ENCODE measurements at regions not wholly inside any gene's neighbourhood (a gene's known extent, or its start where the extent isn't known, plus 50 kb on each side); places are given as distances from the start of the nearest gene placed in this dataset.
A peak's percentile ranks its signal among the peaks of the same experiment; 100 is the strongest.

GRCh38 chr3:188071636-188072035 lies 82.3 kb upstream of the LPP start:
- Mint-ChIP-seq H3K36me3 (peaks cover 0 to 3% (median 0%) of the 10 kb centered on the region in 3 donors), H3K9me3 (no peaks in the 10 kb centered on the region), H3K27ac (no peak overlapping the region), H3K4me3 (no peak overlapping the region), H3K4me1 (no peaks in the 10 kb centered on the region), H3K27me3 (ENCODE audit: low read depth in 3 of 3) (peaks cover 0 to 4% (median 0%) of the 10 kb centered on the region in 3 donors)
- DNase-seq, result no peak

GRCh38 chr3:188076176-188076575 lies 77.8 kb upstream of the LPP start:
- Mint-ChIP-seq H3K9me3 (peaks cover 0 to 2% (median 0%) of the 10 kb centered on the region in 6 donors), H3K36me3 (peaks cover 0 to 4% (median 3%) of the 10 kb centered on the region in 3 donors), H3K4me3 (no peak overlapping the region)

GRCh38 chr3:188077160-188077799 lies 76.7 kb upstream of the LPP start:
- Mint-ChIP-seq H3K4me1 (no peaks in the 10 kb centered on the region), H3K36me3 (peaks cover 0 to 4% (median 3%) of the 10 kb centered on the region in 3 donors), H3K27ac (no peak overlapping the region), H3K27me3 (ENCODE audit: low read depth in 3 of 3) (peaks cover 0 to 5% (median 4%) of the 10 kb centered on the region in 3 donors), H3K9me3 (peaks cover 0 to 2% (median 0%) of the 10 kb centered on the region in 6 donors), H3K4me3 (no peak overlapping the region)
- no peak for DNase-seq

More at GRCh38 chr3:188076176-188076575, 77.8 kb upstream of the LPP start:
- Mint-ChIP-seq H3K27me3 (ENCODE audit: low read depth in 3 of 3) (peaks cover 0 to 5% (median 4%) of the 10 kb centered on the region in 3 donors), H3K4me1 (no peaks in the 10 kb centered on the region), H3K27ac (no peak overlapping the region)
- DNase-seq, result no peak

DNA sequence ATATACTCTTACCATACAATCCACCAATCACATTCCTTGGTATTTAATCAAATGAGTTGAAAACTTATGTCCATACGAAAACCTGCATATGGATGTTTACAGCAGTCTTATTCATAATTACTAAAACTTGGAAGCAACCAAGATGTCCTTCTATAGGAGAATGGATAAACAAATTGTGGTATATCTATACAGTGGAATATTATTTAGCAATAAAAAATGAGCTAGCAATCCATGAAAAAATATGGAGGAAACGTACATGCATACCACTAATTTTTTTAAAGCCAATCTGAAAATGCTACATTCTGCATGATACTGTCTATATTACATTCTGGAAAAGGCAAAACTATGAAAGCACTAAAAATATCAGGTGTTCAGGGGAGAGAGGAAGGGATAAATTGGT lies 73.9 kb upstream of the LPP start:
- H3K4me3 Mint-ChIP-seq, result no peak overlapping the region
- H3K36me3 Mint-ChIP-seq, result peaks cover 0 to 7% (median 3%) of the 10 kb centered on the region in 3 donors
- H3K4me1 Mint-ChIP-seq, result no peaks in the 10 kb centered on the region
- DNase-seq, result no peak
- no peak overlapping the region for H3K27ac Mint-ChIP-seq
- H3K27me3 Mint-ChIP-seq (ENCODE audit: low read depth in 3 of 3), result peaks cover 2 to 7% (median 4%) of the 10 kb centered on the region in 3 donors
- H3K9me3 Mint-ChIP-seq, result peaks cover 0 to 2% (median 0%) of the 10 kb centered on the region in 6 donors

DNA sequence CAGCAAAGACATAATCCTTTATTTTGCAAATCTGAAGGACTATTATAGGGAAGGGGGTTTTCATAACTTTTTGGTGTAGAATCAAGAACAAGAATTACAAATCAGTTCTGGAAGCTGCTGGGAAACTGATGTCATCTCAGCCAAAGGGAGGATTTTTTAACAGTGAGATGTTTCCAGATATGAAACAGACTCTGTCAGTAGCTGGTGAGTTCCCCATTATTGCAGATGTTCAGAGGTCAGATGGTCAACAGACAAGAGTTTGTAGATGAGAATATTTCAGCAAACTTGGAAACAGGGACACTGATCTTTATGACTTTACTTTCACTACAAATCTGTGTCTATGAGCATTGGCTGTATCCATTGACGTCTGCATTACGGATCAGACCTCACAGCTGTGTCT lies 71.9 kb upstream of the LPP start:
- Mint-ChIP-seq H3K4me3 (no peak overlapping the region), H3K27ac (no peak overlapping the region), H3K9me3 (peaks cover 0 to 2% (median 0%) of the 10 kb centered on the region in 6 donors), H3K36me3 (peaks cover 0 to 7% (median 1%) of the 10 kb centered on the region in 3 donors), H3K4me1 (no peaks in the 10 kb centered on the region), H3K27me3 (ENCODE audit: low read depth in 3 of 3) (peaks cover 2 to 7% (median 2%) of the 10 kb centered on the region in 3 donors)
- DNase-seq, result no peak

- Mint-ChIP-seq H3K4me1 (no peaks in the 10 kb centered on the region), H3K9me3 (peaks cover 0 to 2% (median 0%) of the 10 kb centered on the region in 6 donors), H3K4me3 (no peak overlapping the region), H3K27me3 (ENCODE audit: low read depth in 3 of 3) (peaks cover 0 to 7% (median 2%) of the 10 kb centered on the region in 3 donors), H3K36me3 (peaks cover 0 to 7% (median 0%) of the 10 kb centered on the region in 3 donors), H3K27ac (no peak overlapping the region)
- DNase-seq, result no peak
Measured at GRCh38 chr3:188082450-188082849, 71.5 kb upstream of the LPP start.

DNA sequence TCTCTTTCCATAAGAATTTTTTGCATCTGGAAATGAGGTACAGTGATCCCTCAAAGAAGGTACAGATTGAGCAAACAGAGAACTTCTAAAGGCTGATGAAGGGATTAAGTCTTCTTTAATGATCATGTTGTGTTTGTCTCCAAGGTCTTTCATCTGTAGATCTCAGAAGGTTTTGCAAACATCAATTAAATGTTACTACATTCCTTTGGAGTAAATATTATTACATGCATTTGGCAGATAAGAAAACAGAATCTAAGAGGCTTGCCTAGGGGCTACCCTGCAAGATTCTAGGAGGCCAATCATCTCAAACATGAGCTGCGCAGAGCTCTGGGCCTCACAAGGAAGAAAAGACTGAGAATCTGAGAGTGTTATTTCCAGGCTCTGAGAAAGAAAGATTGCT lies 70.9 kb upstream of the LPP start:
- Mint-ChIP-seq H3K36me3 (peaks cover 0 to 7% (median 0%) of the 10 kb centered on the region in 3 donors), H3K9me3 (peaks cover 0 to 2% (median 0%) of the 10 kb centered on the region in 6 donors), H3K27ac (no peak overlapping the region), H3K4me3 (no peak overlapping the region), H3K27me3 (ENCODE audit: low read depth in 3 of 3) (peaks cover 0 to 7% (median 2%) of the 10 kb centered on the region in 3 donors), H3K4me1 (no peaks in the 10 kb centered on the region)
- DNase-seq, result no peak

- H3K9me3 Mint-ChIP-seq, result no peaks in the 10 kb centered on the region
- no peak overlapping the region for H3K4me3 Mint-ChIP-seq
- H3K4me1 Mint-ChIP-seq, result no peaks in the 10 kb centered on the region
- DNase-seq, result no peak
- H3K27ac Mint-ChIP-seq, result no peak overlapping the region
- H3K36me3 Mint-ChIP-seq, result peaks cover 0 to 4% (median 0%) of the 10 kb centered on the region in 3 donors
- peaks cover 2 to 5% (median 3%) of the 10 kb centered on the region in 3 donors for H3K27me3 Mint-ChIP-seq (ENCODE audit: low read depth in 3 of 3)
Measured at GRCh38 chr3:188084752-188085583, 69.0 kb upstream of the LPP start.

DNA sequence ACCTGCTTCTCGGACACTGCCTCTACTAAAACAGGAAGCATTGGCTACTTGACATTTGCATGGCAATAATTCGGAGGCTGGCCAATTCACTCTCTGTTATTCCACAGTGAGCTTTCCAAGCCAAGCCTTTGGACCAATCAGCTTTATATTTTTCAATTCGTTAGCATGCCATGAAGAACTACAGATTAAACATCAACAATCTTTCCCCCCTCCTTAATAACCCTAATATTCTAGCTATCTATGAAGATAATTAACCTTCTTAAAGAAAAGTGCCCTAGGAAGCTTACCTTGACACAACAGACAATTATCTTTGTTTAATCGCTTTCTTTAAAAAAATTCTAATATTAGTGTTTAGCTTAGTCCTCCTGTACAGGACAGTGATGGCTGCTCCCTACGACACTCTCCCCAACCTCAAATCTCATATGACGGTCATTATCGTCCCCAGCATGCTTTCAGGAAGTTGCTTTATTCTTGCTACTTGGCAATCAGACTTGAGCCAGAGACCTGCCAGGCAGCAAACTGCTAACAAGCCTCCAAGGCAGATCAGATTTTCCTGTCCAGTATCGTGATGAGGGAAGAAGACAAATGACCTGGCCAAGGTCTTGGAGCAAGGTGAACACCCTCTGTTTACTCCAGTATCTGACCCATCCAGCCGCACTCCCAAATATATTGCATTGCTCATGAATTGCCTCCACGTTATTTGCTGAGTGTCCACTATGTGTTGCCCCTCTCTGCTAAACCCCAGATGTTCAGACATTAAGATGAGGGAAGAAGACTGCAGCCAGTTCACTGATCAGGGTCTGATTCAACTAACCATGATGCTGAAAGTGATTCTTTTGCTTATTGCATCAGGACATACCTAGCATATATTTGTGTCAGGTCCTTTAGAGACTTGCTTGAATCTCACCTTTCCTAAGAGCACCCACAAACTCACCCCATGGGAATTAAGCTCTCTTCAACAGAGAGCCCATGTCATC lies 68.1 kb upstream of the LPP start:
- H3K4me1 Mint-ChIP-seq, result no peaks in the 10 kb centered on the region
- no peaks in the 10 kb centered on the region for H3K9me3 Mint-ChIP-seq
- H3K27ac Mint-ChIP-seq, result peak overlapping the region in 1 of 6 donors; percentile 26
- DNase-seq, result no peak
- peaks cover 2 to 3% (median 3%) of the 10 kb centered on the region in 3 donors for H3K27me3 Mint-ChIP-seq (ENCODE audit: low read depth in 3 of 3)
- H3K36me3 Mint-ChIP-seq, result peaks cover 0 to 4% (median 0%) of the 10 kb centered on the region in 3 donors
- H3K4me3 Mint-ChIP-seq, result no peak overlapping the region

DNA sequence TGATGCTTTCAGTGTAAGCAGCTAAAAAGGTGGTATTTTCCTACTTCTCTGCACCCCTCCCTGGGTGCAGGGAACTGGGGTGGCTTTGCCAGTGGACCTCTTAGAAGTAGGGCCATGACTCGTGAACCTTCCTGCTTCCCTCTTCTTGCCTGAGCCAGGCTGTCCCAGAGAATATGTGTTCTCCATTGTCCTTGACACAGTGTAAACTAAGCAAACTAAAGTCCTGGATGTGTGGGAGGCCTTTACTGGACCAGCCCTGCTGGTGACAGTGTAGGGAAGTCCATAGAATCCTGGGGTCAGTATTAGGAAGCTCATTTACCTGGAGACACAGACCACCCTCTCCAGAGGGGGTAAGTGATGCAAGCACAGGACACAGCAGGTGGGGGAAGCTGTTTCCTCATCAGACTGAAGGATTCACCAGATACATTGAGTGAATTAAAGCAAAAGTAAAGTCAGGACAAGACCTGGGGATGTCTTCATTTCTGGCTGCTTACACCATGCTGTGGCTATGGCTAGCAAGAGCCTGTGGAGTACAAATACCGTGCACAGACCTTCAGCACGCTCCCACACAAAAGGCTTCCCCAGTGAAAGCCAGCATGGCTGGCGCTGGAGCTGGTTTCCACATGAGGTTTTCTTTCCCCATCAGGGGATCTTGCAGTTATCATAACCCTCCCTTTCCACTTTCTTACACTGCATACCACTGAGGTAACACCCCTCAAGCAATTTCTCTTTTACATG lies 64.8 kb upstream of the LPP start:
- Mint-ChIP-seq H3K27me3 (ENCODE audit: low read depth in 3 of 3) (peaks cover 0 to 3% (median 0%) of the 10 kb centered on the region in 3 donors), H3K4me1 (no peaks in the 10 kb centered on the region), H3K27ac (no peak overlapping the region), H3K9me3 (no peaks in the 10 kb centered on the region), H3K4me3 (no peak overlapping the region), H3K36me3 (peaks cover 0 to 3% (median 0%) of the 10 kb centered on the region in 3 donors)
- no peak for DNase-seq

- Mint-ChIP-seq H3K4me1 (no peaks in the 10 kb centered on the region), H3K9me3 (no peaks in the 10 kb centered on the region), H3K27me3 (ENCODE audit: low read depth in 3 of 3) (peaks cover 0 to 3% (median 0%) of the 10 kb centered on the region in 3 donors), H3K27ac (peak overlapping the region in 1 of 6 donors; percentile 9), H3K4me3 (no peak overlapping the region), H3K36me3 (peaks cover 0 to 3% (median 0%) of the 10 kb centered on the region in 3 donors)
- no peak for DNase-seq
Measured at GRCh38 chr3:188090620-188091309, 63.2 kb upstream of the LPP start.

DNA sequence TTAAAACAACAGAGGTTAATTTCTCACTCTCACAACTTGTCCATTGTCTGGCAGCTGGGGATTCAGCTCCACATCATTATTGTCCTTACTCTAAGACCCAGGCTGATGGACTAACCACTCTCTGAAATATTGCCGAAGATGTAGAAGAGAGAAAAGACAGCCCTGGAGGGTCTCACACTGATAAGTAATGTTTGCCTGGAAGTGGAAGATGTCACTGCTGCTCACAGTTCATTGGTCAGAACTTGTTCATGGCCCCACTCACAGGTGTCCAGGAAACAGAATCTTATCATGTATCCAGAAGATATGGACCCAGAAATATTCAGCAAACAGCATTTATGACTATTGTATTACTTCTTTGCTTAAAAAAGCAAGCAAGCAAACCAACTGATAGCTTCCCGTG lies 62.2 kb upstream of the LPP start:
- Mint-ChIP-seq H3K36me3 (peaks cover 0 to 3% (median 0%) of the 10 kb centered on the region in 3 donors), H3K9me3 (no peaks in the 10 kb centered on the region), H3K27ac (no peak overlapping the region), H3K4me1 (no peaks in the 10 kb centered on the region), H3K27me3 (ENCODE audit: low read depth in 3 of 3) (peaks cover 0 to 3% (median 0%) of the 10 kb centered on the region in 3 donors), H3K4me3 (no peak overlapping the region)
- no peak for DNase-seq

Data from immature natural killer cell (primary cell).